ENCODE measurements at regions not wholly inside any gene's neighbourhood (a gene's known extent, or its start where the extent isn't known, plus 50 kb on each side); places are given as distances from the start of the nearest gene placed in this dataset.

DNA sequence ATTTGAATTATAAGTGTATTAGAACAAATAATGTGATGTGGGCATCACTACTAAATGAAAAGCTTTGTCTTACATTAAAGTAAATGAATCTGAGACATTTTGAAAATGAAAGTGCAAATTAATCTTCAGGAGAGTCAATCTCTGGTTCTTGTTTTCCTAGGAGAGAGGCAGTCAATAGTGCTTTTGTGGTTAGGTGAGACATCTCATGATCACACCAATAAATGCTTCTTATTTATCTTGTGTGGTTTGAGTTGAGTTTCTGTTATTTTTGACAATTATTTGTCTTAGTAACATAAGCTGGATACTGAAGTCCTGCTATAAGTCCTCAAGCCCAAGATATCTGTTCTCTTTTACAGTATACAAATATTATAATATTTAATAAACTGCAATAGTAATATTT lies 1378.0 kb upstream of the PCDH9 start:
- H3K9me3 ChIP-seq (ENCODE audit: insufficient read depth, low read length) = no peaks in the 10 kb centered on the region
- no peaks in the 10 kb centered on the region for H3K27me3 ChIP-seq (ENCODE audit: insufficient read depth, insufficient read length)
- no peak for DNase-seq (ENCODE audit: low read depth, low spot score)
- TF ChIP-seq ZNF274 (IDR thresholded peaks at IDR 0.05; ENCODE audit: low read depth, low read length) = no peak
- no peaks in the 10 kb centered on the region for H3K36me3 ChIP-seq (ENCODE audit: insufficient read depth, insufficient read length, low read length)
- no peaks in the 10 kb centered on the region for H3K4me1 ChIP-seq (ENCODE audit: insufficient read depth, insufficient read length)
- H3K9ac ChIP-seq (ENCODE audit: insufficient read length, low read depth) = no peak overlapping the region
- H3K4me3 ChIP-seq (ENCODE audit: insufficient read length, low read depth) = no peak overlapping the region

DNA sequence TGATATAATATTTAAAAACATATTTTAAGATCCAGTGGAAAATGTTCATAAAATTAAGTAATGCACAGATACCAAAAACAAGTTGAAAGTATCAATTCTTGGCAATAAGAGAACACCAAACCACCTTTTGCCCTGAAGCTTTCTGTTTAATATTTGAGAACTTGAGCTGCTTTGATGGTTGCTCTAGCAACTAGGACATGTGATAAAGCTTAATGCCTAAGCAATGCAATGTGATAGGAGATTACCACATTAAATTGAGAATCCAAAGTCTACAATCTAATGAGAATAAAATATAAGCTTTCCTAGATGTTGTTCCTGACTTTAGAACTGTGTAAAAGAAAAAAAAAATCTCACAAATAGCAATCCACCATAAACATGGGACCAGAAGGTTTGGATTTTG lies 1367.5 kb upstream of the PCDH9 start:
- no peak for DNase-seq (ENCODE audit: low read depth, low spot score)
- Histone ChIP-seq H3K4me1 (ENCODE audit: insufficient read depth, insufficient read length) (no peaks in the 10 kb centered on the region), H3K36me3 (ENCODE audit: insufficient read depth, insufficient read length, low read length) (no peaks in the 10 kb centered on the region), H3K27me3 (ENCODE audit: insufficient read depth, insufficient read length) (no peaks in the 10 kb centered on the region), H3K9me3 (ENCODE audit: insufficient read depth, low read length) (no peaks in the 10 kb centered on the region), H3K4me3 (ENCODE audit: insufficient read length, low read depth) (no peak overlapping the region), H3K9ac (ENCODE audit: insufficient read length, low read depth) (no peak overlapping the region)
- TF ChIP-seq YY1 (IDR thresholded peaks at IDR 0.05; ENCODE audit: insufficient read depth, insufficient read length) (no peak), SUZ12 (IDR thresholded peaks at IDR 0.05; ENCODE audit: extremely low read depth, insufficient read depth, insufficient read length) (no peak), ZNF274 (IDR thresholded peaks at IDR 0.05; ENCODE audit: low read depth, low read length) (no peak)

DNA sequence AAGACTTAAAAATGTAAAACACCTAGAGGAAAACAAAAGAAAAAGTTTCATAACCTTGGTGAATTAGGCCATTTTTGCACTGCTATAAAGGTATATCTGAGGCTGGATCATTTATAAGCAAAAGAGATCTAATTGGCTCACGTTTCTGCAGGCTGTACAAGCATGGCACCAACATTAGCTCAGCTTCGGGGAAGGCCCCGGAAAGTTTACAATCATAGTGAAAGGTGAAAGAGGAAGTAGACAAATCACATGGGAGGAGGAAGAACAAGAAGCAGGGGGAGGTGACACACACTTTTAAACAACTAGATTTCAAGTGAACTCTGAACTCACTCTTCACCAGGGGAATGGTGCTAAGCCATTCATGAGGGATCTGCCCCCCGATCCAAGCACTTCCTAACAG lies 1358.5 kb upstream of the PCDH9 start:
- H3K4me1 ChIP-seq (ENCODE audit: insufficient read depth, insufficient read length) = no peaks in the 10 kb centered on the region

DNA sequence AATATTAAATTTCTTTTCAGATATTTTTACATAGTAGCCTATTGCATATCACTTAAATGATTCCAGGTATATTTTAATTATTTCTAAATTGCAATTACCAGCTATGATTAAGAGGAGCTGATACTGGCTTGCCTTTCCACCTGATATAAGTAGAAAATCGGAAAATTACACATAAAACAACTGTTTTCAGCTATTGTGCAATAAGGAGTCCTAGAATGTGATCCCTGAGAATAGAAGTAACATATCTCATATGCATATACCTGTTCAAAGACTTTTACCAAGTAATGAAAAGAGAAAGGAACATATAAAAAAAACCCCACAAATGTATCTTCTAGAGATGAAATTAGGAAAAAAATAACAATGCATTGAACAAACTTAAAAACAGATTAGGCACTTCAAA lies 1354.6 kb upstream of the PCDH9 start:
- Histone ChIP-seq H3K4me3 (ENCODE audit: insufficient read length, low read depth) (no peak overlapping the region), H3K9me3 (ENCODE audit: insufficient read depth, low read length) (no peaks in the 10 kb centered on the region), H3K36me3 (ENCODE audit: insufficient read depth, insufficient read length, low read length) (no peaks in the 10 kb centered on the region), H3K9ac (ENCODE audit: insufficient read length, low read depth) (no peak overlapping the region), H3K27me3 (ENCODE audit: insufficient read depth, insufficient read length) (no peaks in the 10 kb centered on the region), H3K4me1 (ENCODE audit: insufficient read depth, insufficient read length) (no peaks in the 10 kb centered on the region)
- TF ChIP-seq YY1 (IDR thresholded peaks at IDR 0.05; ENCODE audit: insufficient read depth, insufficient read length) (no peak), ZNF274 (IDR thresholded peaks at IDR 0.05; ENCODE audit: low read depth, low read length) (no peak), SUZ12 (IDR thresholded peaks at IDR 0.05; ENCODE audit: extremely low read depth, insufficient read depth, insufficient read length) (no peak)
- no peak for DNase-seq (ENCODE audit: low read depth, low spot score)

More for the DNA sequence above, 1358.5 kb upstream of the PCDH9 start:
- Histone ChIP-seq H3K27me3 (ENCODE audit: insufficient read depth, insufficient read length) (no peaks in the 10 kb centered on the region), H3K9ac (ENCODE audit: insufficient read length, low read depth) (no peak overlapping the region), H3K4me3 (ENCODE audit: insufficient read length, low read depth) (no peak overlapping the region), H3K36me3 (ENCODE audit: insufficient read depth, insufficient read length, low read length) (no peaks in the 10 kb centered on the region), H3K9me3 (ENCODE audit: insufficient read depth, low read length) (no peaks in the 10 kb centered on the region)
- DNase-seq (ENCODE audit: low read depth, low spot score) = no peak
- TF ChIP-seq SUZ12 (IDR thresholded peaks at IDR 0.05; ENCODE audit: extremely low read depth, insufficient read depth, insufficient read length) = no peak
- no peak for TF ChIP-seq YY1 (IDR thresholded peaks at IDR 0.05; ENCODE audit: insufficient read depth, insufficient read length)
- no peak for TF ChIP-seq ZNF274 (IDR thresholded peaks at IDR 0.05; ENCODE audit: low read depth, low read length)

DNA sequence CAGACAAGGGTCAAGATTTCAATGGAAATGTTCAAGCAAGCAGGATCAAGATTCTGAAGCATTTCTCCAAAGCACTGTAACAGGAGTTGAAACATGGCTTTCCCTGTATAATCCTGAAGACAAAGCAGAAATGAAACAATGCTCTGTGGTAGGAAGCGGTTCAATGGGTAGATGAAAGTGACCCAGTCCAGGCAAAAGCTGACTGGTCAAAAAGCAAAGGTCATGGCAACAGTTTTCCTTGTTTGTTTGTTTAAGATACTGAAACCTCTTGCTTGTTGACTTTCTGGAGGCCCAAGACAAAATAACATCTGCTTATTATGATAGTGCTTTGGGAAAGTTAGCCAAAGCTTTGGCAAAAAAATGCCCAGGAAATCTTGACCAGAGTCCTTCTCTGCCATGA lies 1343.9 kb upstream of the PCDH9 start:
- DNase-seq (ENCODE audit: low read depth, low spot score) = no peak
- no peak overlapping the region for H3K4me3 ChIP-seq (ENCODE audit: insufficient read length, low read depth)

DNA sequence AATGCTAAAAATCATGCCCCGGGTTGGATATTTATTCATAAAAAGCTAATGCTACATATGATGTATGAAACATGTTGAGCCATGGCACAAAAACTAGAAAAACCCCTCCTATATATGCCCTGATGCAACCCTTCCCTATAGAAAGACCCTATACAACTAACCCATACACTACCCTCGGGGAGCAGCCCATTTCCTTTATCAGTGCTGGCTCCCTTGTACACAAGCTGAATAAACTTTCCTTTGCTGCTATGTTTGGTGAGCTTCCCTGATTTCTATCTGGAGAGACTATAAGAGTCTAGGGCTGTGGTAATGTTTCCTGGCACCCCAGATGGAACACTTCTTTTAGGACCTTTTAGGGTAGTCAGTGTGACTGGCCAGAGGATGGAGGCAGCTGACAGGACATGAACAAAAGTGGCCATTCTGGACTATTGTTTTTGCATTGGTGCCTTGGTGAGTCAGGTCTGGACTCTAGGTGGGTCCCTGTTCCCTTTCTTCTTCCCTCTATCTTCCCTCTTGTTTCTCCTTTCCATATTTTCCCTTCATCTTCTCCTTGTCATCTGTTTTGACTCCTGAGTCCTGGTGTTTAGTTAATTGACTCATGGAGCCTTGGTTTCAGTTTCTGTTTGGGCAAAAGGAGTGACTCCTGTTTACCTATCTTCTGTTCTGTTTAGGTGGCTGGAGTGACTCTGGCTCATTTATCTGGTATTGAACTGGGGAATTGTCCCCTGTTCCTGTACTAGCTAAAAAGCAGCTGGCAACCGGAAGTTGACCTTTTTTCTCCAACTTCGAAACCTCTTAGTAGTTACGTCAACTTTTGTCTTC lies 1321.8 kb upstream of the PCDH9 start:
- TF ChIP-seq YY1 (IDR thresholded peaks at IDR 0.05; ENCODE audit: insufficient read depth, insufficient read length) = no peak
- TF ChIP-seq ZNF274 (IDR thresholded peaks at IDR 0.05; ENCODE audit: low read depth, low read length) = no peak
- no peak for TF ChIP-seq SUZ12 (IDR thresholded peaks at IDR 0.05; ENCODE audit: extremely low read depth, insufficient read depth, insufficient read length)
- no peaks in the 10 kb centered on the region for H3K9me3 ChIP-seq (ENCODE audit: insufficient read depth, low read length)
- H3K27me3 ChIP-seq (ENCODE audit: insufficient read depth, insufficient read length) = no peaks in the 10 kb centered on the region
- DNase-seq (ENCODE audit: low read depth, low spot score) = no peak
- no peaks in the 10 kb centered on the region for H3K4me1 ChIP-seq (ENCODE audit: insufficient read depth, insufficient read length)
- H3K9ac ChIP-seq (ENCODE audit: insufficient read length, low read depth) = no peak overlapping the region
- no peaks in the 10 kb centered on the region for H3K36me3 ChIP-seq (ENCODE audit: insufficient read depth, insufficient read length, low read length)
- no peak overlapping the region for H3K4me3 ChIP-seq (ENCODE audit: insufficient read length, low read depth)

More for the DNA sequence above, 1343.9 kb upstream of the PCDH9 start:
- Histone ChIP-seq H3K36me3 (ENCODE audit: insufficient read depth, insufficient read length, low read length) (no peaks in the 10 kb centered on the region), H3K9ac (ENCODE audit: insufficient read length, low read depth) (no peak overlapping the region), H3K4me1 (ENCODE audit: insufficient read depth, insufficient read length) (no peaks in the 10 kb centered on the region), H3K27me3 (ENCODE audit: insufficient read depth, insufficient read length) (no peaks in the 10 kb centered on the region), H3K9me3 (ENCODE audit: insufficient read depth, low read length) (no peaks in the 10 kb centered on the region)
- TF ChIP-seq SUZ12 (IDR thresholded peaks at IDR 0.05; ENCODE audit: extremely low read depth, insufficient read depth, insufficient read length) (no peak), ZNF274 (IDR thresholded peaks at IDR 0.05; ENCODE audit: low read depth, low read length) (no peak), YY1 (IDR thresholded peaks at IDR 0.05; ENCODE audit: insufficient read depth, insufficient read length) (no peak)

DNA sequence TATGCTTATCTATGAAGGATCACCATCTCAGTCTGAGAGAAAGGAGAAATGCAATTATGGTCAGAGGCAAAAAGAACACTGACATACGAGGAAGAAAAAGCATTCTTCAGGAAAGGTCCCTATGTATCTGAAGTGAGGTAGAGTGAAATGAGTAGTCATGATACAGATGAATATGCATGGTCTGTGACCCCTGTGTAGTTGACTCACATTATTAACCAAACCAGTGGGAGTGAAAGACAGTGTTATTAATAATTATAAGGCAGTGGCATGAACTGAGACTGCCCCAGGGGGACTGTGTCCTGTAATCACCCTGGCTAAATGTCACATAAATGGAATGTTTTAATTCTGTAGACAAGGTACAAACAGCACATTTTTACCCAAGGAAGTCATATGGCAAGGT lies 1320.2 kb upstream of the PCDH9 start:
- Histone ChIP-seq H3K9me3 (ENCODE audit: insufficient read depth, low read length) (no peaks in the 10 kb centered on the region), H3K4me1 (ENCODE audit: insufficient read depth, insufficient read length) (no peaks in the 10 kb centered on the region), H3K36me3 (ENCODE audit: insufficient read depth, insufficient read length, low read length) (no peaks in the 10 kb centered on the region), H3K27me3 (ENCODE audit: insufficient read depth, insufficient read length) (no peaks in the 10 kb centered on the region), H3K9ac (ENCODE audit: insufficient read length, low read depth) (no peak overlapping the region), H3K4me3 (ENCODE audit: insufficient read length, low read depth) (no peak overlapping the region)
- no peak for TF ChIP-seq YY1 (IDR thresholded peaks at IDR 0.05; ENCODE audit: insufficient read depth, insufficient read length)
- no peak for TF ChIP-seq ZNF274 (IDR thresholded peaks at IDR 0.05; ENCODE audit: low read depth, low read length)
- no peak for TF ChIP-seq SUZ12 (IDR thresholded peaks at IDR 0.05; ENCODE audit: extremely low read depth, insufficient read depth, insufficient read length)
- DNase-seq (ENCODE audit: low read depth, low spot score) = no peak
